GF-D8 (cell line): ENCODE measurements at regions not wholly inside any gene's neighbourhood (a gene's known extent, or its start where the extent isn't known, plus 50 kb on each side); places are given as distances from the start of the nearest gene placed in this dataset.

Source experiments
- DNase-seq: peaks from one replicate; lab custom pipeline; 2025; lab: John Stamatoyannopoulos, UW

DNA sequence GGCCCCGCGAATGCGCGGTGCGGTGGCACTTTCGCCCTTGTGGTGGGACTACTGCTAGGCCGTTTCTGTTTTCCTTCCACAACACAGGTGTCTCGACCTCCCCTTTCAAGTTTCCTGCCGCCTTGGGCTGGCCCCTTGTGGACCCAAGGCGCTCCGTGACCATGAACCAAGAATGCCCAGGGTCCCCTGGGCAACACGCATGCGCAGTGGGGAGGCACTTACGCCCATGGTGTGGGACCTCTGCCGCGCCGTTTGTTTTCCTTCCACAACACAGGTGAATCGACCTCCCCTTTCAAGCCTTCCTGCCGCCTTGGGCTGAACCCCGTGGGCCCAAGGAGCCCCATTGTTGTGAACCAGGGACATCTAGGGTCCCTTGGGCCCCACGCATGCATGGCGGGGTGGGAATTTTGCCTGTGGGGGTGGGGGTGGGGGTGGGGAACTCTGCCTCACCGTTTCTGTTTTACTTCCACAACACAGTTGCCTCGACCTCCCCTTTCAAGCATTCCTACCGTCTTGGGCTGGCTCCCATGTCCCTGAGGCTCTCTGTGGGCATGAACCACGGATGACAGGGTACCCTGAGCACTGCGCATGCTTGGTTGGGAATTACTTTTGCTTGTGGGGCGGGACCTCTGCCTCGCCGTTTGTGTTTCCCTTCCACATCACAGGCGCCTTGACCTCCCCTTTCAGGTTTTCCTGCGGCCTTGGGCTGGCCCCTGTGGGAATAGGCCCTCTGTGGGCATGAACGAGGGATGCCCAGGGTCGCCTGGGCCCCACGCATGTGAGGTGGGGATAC is 355.1 kb downstream of the ALG10 start:
- DNase-seq = no peak

DNA sequence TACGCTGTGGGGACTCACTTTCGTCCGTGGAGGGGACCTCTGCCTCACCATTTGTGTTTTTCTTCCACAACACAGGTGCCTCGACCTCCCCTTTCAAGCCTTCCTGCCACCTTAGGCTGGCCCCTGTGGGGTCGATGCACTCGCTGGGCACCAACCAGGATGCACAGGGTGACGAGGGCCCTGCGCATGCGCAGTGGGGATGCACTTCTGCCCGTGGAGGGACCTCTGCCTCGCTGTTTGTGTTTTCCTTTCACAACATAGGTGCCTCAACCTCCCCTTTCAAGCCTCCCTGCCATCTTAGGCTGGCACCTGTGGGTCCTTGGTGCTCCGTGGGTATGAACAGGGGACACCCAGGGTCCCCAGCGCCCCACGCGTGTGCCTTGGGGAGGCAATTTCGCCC is 356.8 kb downstream of the ALG10 start:
- no peak for DNase-seq

DNA sequence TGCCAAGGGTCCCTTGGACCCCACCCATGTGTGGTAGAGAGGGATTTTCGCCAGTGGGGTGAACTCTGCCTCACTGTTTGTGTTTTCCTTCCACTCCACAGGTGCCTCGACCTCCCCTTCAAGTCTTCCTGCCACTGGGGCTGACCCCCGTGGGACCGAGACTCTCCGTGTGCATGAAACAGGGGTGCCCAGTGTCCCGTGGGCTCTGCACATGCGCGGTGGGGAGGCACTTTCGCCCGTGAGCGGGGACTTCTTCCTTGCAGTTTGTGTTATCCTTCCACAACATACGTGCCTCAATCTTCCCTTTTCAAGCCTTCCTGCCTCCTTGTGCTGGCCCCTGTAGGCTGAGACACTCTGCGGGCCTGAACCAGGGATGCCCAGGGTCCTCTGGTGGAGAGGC is 362.4 kb downstream of the ALG10 start:
- no peak for DNase-seq

GRCh38 chr12:34386016-34386415 is 363.7 kb downstream of the ALG10 start:
- DNase-seq = no peak

GRCh38 chr12:34386621-34387255 is 364.4 kb downstream of the ALG10 start:
- no peak for DNase-seq

GRCh38 chr12:34387711-34388635 is 365.7 kb downstream of the ALG10 start:
- DNase-seq = no peak

DNA sequence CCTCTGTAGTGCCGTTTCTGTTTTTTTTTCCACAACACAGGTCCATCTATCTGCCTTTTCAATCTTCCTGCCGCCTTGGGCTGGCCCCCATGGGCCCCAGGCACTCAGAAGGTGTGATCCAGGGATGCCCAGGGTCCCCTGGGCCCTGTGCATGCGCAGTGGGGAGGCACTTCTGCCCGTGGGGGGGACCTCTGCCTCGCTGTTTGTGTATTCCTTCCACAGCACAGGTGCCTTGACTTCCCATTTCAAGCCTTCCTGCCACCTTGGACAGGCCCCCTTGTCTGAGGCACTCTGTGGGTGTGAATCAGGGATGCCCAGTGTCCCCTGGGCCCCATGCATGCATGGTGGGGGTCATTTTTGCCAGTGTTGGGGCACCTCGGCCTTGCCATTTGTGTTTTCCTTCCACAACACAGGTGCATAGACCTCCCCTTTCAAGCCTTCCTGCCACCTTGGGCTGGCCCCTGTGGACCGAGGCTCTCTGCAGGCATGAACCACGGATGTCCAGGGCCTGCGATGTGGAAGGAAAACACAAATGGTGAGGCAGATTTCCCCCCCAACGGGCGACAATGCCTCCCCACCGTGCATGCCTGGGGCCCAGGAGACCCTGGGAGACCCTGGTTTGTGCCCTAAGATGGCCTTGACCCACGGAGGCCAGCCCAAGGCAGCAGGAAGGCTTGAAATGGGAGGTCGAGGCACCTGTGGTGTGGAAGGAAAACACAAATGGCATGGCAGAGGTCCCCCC is 366.5 kb downstream of the ALG10 start:
- no peak for DNase-seq

GRCh38 chr12:34389378-34390170 is 367.3 kb downstream of the ALG10 start:
- DNase-seq = no peak

DNA sequence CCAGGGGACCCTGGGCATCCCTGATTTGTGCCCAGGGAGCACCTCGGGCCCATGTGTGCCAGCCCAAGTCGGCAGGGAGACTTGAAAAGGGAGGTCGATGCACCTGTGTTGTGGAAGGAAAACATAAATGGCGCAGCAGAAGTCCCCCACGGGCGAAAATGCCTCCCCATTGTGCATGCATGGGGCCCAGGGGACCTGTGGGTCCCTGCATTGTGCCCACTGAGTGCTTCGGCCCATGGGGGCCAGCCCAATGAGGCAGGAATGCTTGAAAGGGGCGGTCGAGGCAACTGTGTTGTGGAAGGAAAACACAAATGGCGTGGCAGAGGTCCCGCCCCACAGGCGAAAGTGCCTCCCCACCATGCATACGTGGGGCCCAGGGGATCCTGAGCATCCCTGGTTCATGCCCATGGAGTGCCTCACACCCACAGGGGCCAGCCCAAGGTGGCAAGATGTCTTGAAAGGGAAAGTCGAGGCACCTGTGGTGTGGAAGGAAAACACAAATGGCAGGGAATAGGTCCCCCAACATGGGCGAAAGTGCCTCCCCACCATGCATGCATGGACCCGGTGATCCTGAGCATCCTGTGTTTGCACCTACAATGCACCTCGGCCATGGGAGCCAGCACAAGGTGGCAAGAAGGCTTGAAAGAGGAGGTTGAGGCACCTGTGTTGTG is 368.0 kb downstream of the ALG10 start:
- DNase-seq = no peak

DNA sequence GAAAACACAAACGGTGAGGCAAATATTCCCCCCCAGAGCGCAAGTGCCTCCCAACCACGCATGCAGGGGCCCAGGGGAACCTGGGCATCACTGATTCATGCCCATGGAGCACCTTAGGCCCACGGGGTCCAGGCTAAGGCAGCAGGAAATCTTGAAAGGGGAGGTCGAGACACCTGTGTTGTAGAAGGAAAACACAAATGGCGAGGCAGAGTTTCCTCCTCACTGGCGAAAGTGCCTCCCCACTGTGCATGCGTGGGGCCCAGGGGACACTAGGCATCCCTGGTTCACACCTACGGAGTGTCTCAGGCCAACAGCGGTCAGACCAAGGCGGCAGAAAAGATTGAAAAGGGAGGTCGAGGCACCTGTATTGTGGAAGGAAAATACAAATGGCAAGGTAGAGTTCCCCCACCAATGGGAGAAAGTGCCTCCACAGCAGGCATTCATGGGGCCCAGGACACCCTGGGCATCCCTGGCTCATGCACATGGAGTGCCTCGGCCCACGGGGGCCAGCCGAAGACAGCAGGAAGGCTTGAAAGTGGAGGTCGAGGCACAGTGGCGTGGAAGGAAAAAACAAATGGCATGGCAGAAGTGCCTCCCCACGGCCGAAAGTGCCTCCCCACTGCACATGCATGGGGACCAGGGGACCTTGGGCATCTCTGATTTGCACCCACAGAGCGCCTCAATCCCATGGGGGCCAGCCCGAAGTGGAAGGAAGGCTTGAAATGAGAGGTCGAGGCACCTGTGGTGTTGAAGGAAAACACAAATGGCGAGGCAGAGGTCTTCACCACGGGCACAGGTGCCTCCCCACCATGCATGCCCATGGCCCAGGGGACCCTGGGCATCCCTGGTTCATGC is 368.8 kb downstream of the ALG10 start:
- DNase-seq = no peak

DNA sequence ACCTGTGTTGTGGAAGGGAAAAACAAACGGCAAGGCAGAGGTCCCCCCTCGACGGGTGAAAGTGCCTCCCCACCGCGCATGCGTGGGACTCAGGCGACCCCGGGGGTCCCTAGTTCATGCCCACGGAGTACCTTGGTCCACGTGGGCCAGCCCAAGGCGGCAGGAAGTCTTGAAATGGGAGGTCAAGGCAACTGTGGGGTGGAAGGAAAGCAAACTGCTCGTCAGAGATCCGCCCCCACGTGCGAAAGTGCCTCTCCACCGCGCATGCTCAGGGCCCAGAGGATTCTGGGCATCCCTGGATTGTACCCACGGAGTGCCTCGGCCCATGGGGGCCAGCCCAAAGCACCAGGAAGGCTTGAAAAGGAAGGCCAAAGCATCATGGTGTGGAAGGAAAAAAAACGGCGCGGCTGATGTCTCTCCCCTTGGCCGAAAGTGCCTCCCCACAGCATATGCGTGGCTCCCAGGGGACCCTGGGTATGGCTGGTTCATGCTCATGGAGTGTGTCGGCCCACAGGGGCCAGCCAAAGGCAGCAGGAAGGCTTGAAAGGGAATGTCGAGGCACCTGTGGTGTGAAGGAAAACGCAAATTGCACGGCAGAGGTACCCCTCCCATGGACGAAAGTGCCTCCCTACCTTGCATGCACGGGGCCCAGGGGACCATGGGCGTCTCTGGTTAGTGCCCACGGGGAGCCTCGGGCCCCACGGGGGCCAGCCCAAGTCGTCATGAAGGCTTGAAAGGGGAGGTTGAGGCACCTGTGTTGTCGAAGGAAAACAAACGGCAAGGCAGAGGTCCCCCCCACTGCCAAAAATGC is 369.7 kb downstream of the ALG10 start:
- no peak for DNase-seq

DNA sequence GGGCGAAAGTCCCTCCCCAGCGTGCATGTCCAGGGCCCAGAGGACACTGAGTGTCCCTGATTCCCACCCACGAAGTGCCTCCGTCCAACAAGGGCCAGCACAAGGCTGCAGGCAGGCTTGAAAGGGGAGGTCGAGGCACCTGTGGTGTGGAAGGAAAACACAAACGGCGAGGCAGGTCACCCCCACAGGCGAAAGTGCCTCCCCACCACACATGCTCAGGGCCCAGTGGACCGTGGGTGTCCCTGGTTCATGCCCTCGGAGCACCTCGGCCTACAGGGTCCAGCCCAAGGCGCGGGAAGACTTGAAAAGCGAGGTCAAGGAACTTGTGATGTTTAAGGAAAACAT is 370.4 kb downstream of the ALG10 start:
- DNase-seq = no peak

DNA sequence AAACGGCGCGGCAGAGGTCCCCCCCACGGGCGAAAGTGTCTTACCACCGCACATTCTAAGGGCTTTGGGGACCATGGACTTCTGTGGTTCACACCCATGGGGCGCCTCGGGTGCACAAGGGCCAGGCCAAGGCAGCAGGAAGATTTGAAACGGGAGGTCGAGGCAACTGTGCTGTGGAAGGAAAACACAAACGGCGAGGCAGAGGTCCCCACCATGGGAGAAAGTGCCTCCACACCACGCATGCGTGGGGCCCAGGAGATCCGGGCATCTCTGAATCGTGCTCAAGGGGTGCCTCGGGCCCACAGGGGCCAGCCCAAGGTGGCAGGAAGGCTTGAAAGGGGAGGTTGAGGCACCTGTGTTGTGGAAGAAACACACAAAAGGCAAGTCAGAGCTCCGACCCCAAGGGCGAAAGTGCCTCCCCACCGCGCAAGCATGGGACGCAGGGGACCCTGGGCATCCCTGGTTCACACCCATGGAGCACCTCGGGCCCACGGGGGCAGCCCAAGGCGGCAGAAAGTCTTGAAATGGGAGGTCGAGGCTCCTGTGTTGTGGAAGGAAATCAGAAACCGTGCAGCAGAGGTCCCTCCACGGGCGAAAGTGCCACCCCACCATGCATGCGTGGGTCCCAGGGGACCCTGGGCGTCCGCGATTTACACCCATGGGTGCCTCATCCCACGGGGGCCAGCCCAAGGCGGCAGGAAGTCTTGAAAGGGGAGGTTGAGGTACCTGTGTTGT is 371.0 kb downstream of the ALG10 start:
- DNase-seq = no peak

GRCh38 chr12:34393821-34394150 is 371.5 kb downstream of the ALG10 start:
- DNase-seq = no peak

- no peak for DNase-seq
These were observed 372.1 kb downstream of the ALG10 start for GRCh38 chr12:34394211-34395055.

- DNase-seq = no peak
These were observed 373.0 kb downstream of the ALG10 start for GRCh38 chr12:34395056-34396005.
